AG04449 (cell line): ENCODE measurements at regions not wholly inside any gene's neighbourhood (a gene's known extent, or its start where the extent isn't known, plus 50 kb on each side); places are given as distances from the start of the nearest gene placed in this dataset.
"Not testable (repeated sequence)": the region's sequence is repeated elsewhere in the genome, so short reads cannot be mapped to it uniquely, and the experiment has no call there.

Experiments
- CTCF ChIA-PET: fragments of 350-600 bp; formaldehyde crosslinking; extraction: SDS; loops from one replicate; lab custom pipeline; 2021; ENCODE audit warnings: antibody characterized with exemption; lab: Yijun Ruan, JAX
- POLR2A ChIA-PET: fragments of 400-600, 350-600 bp; formaldehyde crosslinking; extraction: SDS; loops from one replicate; lab custom pipeline; 2020; ENCODE audit warnings: antibody characterized with exemption, inconsistent platforms; lab: Yijun Ruan, JAX
- DNase-seq: peaks from one replicate; pipeline ENCODE4 v3.0.0-alpha.2; 2010; ENCODE audit warnings: low read depth, low spot score
- H3K4me3 ChIP-seq: 2 replicates; pipeline ENCODE4 v1.5.1; 2011; ENCODE audit warnings: low read depth, mild to moderate bottlenecking, control low read depth, low read length
- CTCF ChIP-seq: IDR thresholded peaks from one replicate; pipeline ENCODE4 v1.5.1; 2011; ENCODE audit warnings: mild to moderate bottlenecking, moderate library complexity, low read length, control low read depth, inconsistent platforms; ENCODE audit not compliant: insufficient read depth; ENCODE audit errors: missing control alignments

GRCh38 chr13:88014527-88014926 lies 343.4 kb downstream of the SLITRK5 start:
- H3K4me3 ChIP-seq = no peak overlapping the region
- CTCF ChIA-PET = no interaction called here
- TF ChIP-seq CTCF = no peak
- POLR2A ChIA-PET = no interaction called here
- no peak for DNase-seq

GRCh38 chr13:88022431-88023208 lies 351.4 kb downstream of the SLITRK5 start:
- DNase-seq = no peak
- ChIA-PET POLR2A (no interaction called here), CTCF (no interaction called here)
- H3K4me3 ChIP-seq = no peak overlapping the region
- no peak for TF ChIP-seq CTCF

- CTCF ChIA-PET = no interaction called here
- POLR2A ChIA-PET = no interaction called here
- H3K4me3 ChIP-seq = no peak overlapping the region
- DNase-seq = no peak
- TF ChIP-seq CTCF = no peak
These were observed 355.1 kb downstream of the SLITRK5 start for GRCh38 chr13:88026241-88026640.

GRCh38 chr13:88031980-88032559 lies 360.9 kb downstream of the SLITRK5 start:
- ChIA-PET CTCF (no interaction called here), POLR2A (no interaction called here)
- TF ChIP-seq CTCF = no peak
- no peak for DNase-seq
- no peak overlapping the region for H3K4me3 ChIP-seq

GRCh38 chr13:88036205-88036604 lies 365.0 kb downstream of the SLITRK5 start:
- H3K4me3 ChIP-seq, DNase-seq, CTCF ChIA-PET, POLR2A ChIA-PET: not testable (repeated sequence)

GRCh38 chr13:88042489-88042888 lies 371.3 kb downstream of the SLITRK5 start:
- TF ChIP-seq CTCF = no peak
- H3K4me3 ChIP-seq = no peak overlapping the region
- POLR2A ChIA-PET = no interaction called here
- CTCF ChIA-PET = no interaction called here
- DNase-seq = no peak
